ENCODE measurements at regions not wholly inside any gene's neighbourhood (a gene's known extent, or its start where the extent isn't known, plus 50 kb on each side); places are given as distances from the start of the nearest gene placed in this dataset.

DNA sequence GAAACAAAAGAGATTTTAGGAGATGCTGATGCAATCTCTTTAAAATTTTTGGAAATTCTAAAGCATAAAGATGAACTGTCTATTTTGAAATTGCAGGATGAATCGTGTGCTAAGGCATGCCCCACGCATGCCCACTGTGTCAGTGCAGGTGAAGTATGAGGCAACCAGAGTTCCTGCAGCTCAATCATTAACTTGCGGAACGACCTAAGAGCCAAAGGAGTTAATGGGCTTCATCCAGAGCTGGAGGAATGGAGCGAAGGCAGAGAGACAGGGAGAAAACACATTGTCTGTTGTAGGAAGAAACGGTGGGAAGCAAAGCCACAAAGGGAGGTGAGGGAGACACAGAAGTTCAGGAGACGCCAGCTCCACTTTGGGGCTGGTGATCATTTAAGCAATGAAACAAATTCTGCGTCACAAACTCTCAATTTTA is 265.2 kb downstream of the CCDC85A start:
- TF ChIP-seq, protein P1, sequence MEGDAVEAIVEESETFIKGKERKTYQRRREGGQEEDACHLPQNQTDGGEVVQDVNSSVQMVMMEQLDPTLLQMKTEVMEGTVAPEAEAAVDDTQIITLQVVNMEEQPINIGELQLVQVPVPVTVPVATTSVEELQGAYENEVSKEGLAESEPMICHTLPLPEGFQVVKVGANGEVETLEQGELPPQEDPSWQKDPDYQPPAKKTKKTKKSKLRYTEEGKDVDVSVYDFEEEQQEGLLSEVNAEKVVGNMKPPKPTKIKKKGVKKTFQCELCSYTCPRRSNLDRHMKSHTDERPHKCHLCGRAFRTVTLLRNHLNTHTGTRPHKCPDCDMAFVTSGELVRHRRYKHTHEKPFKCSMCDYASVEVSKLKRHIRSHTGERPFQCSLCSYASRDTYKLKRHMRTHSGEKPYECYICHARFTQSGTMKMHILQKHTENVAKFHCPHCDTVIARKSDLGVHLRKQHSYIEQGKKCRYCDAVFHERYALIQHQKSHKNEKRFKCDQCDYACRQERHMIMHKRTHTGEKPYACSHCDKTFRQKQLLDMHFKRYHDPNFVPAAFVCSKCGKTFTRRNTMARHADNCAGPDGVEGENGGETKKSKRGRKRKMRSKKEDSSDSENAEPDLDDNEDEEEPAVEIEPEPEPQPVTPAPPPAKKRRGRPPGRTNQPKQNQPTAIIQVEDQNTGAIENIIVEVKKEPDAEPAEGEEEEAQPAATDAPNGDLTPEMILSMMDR (IDR thresholded peaks at IDR 0.05): no peak
- TF ChIP-seq POLR2A (IDR thresholded peaks at IDR 0.05) (no peak), POLR2AphosphoS5 (IDR thresholded peaks at IDR 0.05) (peak; percentile 85)
